Body of pancreas (tissue), 4 donors: ENCODE measurements at regions not wholly inside any gene's neighbourhood (a gene's known extent, or its start where the extent isn't known, plus 50 kb on each side); places are given as distances from the start of the nearest gene placed in this dataset.

Experiments
- ATAC-seq: fragments of 150-250 bp; one replicate; pipeline ENCODE4 v1.9.1; 2016
- DNase-seq, 4 donors: peaks; one replicate each; pipeline ENCODE4 v3.0.0-alpha.2; 2019
- H3K27ac ChIP-seq, 4 donors: fragments of 200-600 bp; sonication (generic); 1 replicate in 3 of 4; 2 replicates in 1 of 4; pipeline versions ENCODE4 v1.5.1 to v1.6.1; 2016 to 2019; ENCODE audit warnings: mild to moderate bottlenecking in 1 of 4, mixed read lengths in 1 of 4, moderate library complexity in 1 of 4
- H3K27me3 ChIP-seq, 2 donors: fragments of 200-600 bp; sonication (generic); one replicate each; pipeline ENCODE4 v1.6.0; 2016; ENCODE audit warnings: mild to moderate bottlenecking in 1 of 2
- H3K36me3 ChIP-seq, 2 donors: fragments of 200-600 bp; sonication (generic); replicated peaks in 1 of 2; 2 replicates each; pipeline ENCODE4 v1.5.1; 2016; ENCODE audit warnings: low read depth in 2 of 2; ENCODE audit not compliant: insufficient read depth in 1 of 2
- H3K4me1 ChIP-seq: fragments of 200-600 bp; sonication (generic); one replicate; pipeline ENCODE4 v1.6.0; 2016
- H3K4me3 ChIP-seq, 2 donors: fragments of 200-600 bp; sonication (generic); 1 replicate in 1 of 2; 2 replicates in 1 of 2; pipeline ENCODE4 v1.5.1; 2016 to 2019
- H3K9me3 ChIP-seq, 3 donors: fragments of 200-600 bp; sonication (generic); 1 replicate in 2 of 3; 2 replicates in 1 of 3; pipeline ENCODE4 v1.5.1; 2016
- POLR2A ChIP-seq, 3 donors: fragments of 450-650 bp; IDR thresholded peaks; one replicate each; pipeline ENCODE4 v1.6.1; 2016; ENCODE audit warnings: antibody characterized with exemption in 3 of 3, mild to moderate bottlenecking in 2 of 3
- WGBS, 2 donors: methylation state at CpG; one replicate each; pipeline ENCODE4 v1.1.5; 2017; 5-methylcytosine and 5-hydroxymethylcytosine counted together
- intact Hi-C: fragments of 100-400 bp; cut with DNase I; formaldehyde crosslinking; loops from one replicate; pipeline ENCODE4 v1.15.1; 2023
- TF ChIP-seq, protein P1 (sequence below), 7 experiments: fragments of 450-650 bp in 4 of 7; fragments of 200-600 bp in 3 of 7; sonication (generic) in 3 of 7; IDR thresholded peaks; one replicate each; pipeline ENCODE4 v1.5.1; 2016 to 2019; ENCODE audit warnings: antibody characterized with exemption in 7 of 7

DNA sequence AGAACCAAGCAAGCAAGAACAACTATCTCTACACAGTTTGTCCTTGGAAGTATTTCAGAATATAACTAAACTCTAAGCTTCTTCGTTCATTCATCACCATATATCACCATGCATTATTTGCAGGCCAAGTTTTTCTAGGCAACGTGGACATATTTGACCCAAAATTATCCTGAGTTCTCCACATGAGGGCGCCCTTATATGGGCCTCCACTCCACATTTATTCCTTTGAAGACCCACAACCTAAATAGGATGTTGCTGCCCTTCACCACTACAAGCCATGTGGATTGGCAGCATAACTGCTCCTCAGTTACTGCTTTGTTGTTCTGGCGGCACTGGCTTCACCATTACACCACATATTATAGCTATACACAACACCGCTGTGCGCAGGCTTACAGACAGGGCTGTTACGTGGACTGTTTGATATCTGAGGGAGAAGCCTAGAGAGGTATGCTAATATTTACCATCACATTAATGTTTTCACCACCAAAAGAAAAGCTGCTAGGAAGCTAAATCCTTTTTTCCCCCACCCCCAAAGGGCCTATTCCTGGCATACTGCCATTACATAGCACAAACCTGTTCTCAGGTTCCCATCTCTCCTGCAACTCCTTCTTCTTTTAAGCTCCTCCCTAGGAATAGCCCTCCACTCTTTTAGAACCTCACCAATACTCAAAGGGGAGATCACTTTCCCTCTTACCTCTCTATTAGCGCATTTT, 411.7 kb downstream of the C6orf118 start:
- H3K36me3 ChIP-seq: no peaks in the 10 kb centered on the region
- intact Hi-C loops: no loop called here
- WGBS, 2 donors: 62 to 67% methylated on average over 8 of the region's 8 CpGs
- no peak for ATAC-seq
- TF ChIP-seq, protein P1, sequence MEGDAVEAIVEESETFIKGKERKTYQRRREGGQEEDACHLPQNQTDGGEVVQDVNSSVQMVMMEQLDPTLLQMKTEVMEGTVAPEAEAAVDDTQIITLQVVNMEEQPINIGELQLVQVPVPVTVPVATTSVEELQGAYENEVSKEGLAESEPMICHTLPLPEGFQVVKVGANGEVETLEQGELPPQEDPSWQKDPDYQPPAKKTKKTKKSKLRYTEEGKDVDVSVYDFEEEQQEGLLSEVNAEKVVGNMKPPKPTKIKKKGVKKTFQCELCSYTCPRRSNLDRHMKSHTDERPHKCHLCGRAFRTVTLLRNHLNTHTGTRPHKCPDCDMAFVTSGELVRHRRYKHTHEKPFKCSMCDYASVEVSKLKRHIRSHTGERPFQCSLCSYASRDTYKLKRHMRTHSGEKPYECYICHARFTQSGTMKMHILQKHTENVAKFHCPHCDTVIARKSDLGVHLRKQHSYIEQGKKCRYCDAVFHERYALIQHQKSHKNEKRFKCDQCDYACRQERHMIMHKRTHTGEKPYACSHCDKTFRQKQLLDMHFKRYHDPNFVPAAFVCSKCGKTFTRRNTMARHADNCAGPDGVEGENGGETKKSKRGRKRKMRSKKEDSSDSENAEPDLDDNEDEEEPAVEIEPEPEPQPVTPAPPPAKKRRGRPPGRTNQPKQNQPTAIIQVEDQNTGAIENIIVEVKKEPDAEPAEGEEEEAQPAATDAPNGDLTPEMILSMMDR (IDR thresholded peaks at IDR 0.05): no peak
- no peak for TF ChIP-seq POLR2A (IDR thresholded peaks at IDR 0.05)
- H3K27ac ChIP-seq: no peak overlapping the region
- no peak overlapping the region for H3K4me3 ChIP-seq
- no peaks in the 10 kb centered on the region for H3K27me3 ChIP-seq
- no peak for DNase-seq
- H3K9me3 ChIP-seq: no peaks in the 10 kb centered on the region
- no peaks in the 10 kb centered on the region for H3K4me1 ChIP-seq

DNA sequence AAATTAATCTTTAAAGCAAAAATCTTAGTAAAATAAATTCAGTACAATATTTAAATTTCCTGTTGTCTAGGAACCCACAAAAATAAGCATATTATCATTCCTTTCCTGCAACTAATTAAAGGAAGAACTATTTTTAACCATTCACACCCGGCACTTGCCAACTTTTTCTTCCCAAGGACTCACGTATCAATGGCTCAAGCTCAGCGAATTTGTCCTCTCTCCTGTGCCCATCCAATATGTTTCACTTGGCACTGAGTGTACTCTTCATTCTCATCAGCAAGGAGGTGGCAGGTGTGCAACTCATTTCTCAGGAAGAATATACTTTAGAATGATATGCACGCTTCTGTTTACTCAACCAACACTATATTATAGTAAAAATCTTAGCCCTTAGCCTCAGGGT, 419.4 kb downstream of the C6orf118 start:
- WGBS, 2 donors: 42 to 67% methylated on average over 4 of the region's 4 CpGs
- H3K27me3 ChIP-seq: no peaks in the 10 kb centered on the region
- ATAC-seq (no peak), DNase-seq (no peak)
- intact Hi-C loops: no loop called here
- TF ChIP-seq POLR2A (IDR thresholded peaks at IDR 0.05): no peak
- TF ChIP-seq, protein P1 (IDR thresholded peaks at IDR 0.05): no peak
- H3K36me3 ChIP-seq: no peaks in the 10 kb centered on the region
- H3K4me1 ChIP-seq: no peaks in the 10 kb centered on the region
- H3K27ac ChIP-seq: no peak overlapping the region
- H3K4me3 ChIP-seq: no peak overlapping the region
- no peaks in the 10 kb centered on the region for H3K9me3 ChIP-seq

DNA sequence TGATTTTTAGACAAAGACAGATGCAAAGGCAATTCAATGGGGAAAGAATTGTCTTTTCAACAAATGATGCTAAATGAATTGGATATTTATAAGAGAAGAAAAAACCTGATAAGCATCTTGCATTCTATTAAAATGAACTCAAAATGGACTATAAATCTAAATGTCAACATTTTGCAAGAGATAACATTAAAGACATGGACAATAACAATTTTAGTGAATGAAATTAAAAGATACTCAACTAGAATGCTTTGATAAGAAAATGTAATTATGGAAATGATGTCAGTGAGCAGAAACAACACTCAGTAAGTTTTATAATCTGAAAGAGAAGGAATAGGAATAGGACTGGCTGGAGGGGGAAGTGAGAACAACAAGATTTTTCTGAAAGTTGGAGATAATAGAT, 421.7 kb downstream of the C6orf118 start:
- TF ChIP-seq POLR2A (IDR thresholded peaks at IDR 0.05): no peak
- TF ChIP-seq, protein P1 (IDR thresholded peaks at IDR 0.05): no peak
- Histone ChIP-seq H3K27me3 (no peaks in the 10 kb centered on the region), H3K27ac (no peak overlapping the region), H3K4me3 (no peak overlapping the region), H3K9me3 (no peaks in the 10 kb centered on the region), H3K36me3 (no peaks in the 10 kb centered on the region), H3K4me1 (no peaks in the 10 kb centered on the region)
- ATAC-seq (no peak), DNase-seq (no peak)
- intact Hi-C loops: no loop called here

DNA sequence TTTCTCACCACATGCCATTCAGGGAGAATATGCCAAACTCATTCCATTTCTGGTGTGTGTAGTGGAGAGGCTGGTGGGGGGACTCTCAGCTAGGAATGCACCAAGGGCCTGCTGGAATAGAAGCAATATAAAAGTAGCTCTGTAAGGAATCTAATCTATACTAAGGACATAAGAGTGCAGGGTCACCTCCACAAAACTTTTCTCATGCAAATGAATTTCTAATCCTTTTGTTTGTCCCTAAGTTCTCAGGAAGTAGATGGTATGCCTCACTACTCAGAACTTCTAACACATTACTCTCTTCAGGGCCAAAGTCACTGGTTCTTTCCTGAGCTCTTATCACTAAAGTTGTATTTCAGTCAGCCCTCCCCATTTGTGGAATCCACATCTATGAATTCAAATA, 427.2 kb downstream of the C6orf118 start:
- no peak overlapping the region for H3K27ac ChIP-seq
- H3K4me1 ChIP-seq: no peaks in the 10 kb centered on the region
- TF ChIP-seq POLR2A (IDR thresholded peaks at IDR 0.05): no peak
- TF ChIP-seq, protein P1 (IDR thresholded peaks at IDR 0.05): no peak
- no peak overlapping the region for H3K4me3 ChIP-seq
- ATAC-seq: no peak
- H3K36me3 ChIP-seq: no peaks in the 10 kb centered on the region
- intact Hi-C loops: no loop called here
- no peak for DNase-seq
- H3K9me3 ChIP-seq: no peaks in the 10 kb centered on the region
- no peaks in the 10 kb centered on the region for H3K27me3 ChIP-seq

DNA sequence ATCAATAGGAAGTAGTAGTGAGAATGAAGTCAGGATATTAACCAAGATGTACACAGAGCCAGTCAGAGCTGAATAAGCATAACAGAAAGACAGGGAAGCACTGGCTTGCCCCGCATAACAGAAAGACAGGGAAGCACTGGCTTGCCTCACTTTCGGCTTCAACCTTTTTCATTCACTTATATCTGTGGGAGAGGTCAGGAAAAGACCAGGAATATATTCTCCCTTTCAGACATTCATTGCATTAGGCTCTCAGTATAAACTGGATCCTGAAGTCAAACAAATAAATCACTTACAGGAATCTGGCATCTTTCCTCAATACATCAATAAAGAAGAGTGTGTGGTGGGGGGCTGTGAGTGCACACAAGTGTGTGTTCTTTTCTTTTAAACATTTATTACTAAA, 437.6 kb downstream of the C6orf118 start:
- WGBS, 2 donors: 55 to 63% methylated on average over 2 of the region's 2 CpGs
- ATAC-seq (no peak), DNase-seq (no peak)
- no peaks in the 10 kb centered on the region for H3K9me3 ChIP-seq
- H3K4me1 ChIP-seq: no peaks in the 10 kb centered on the region
- no peaks in the 10 kb centered on the region for H3K36me3 ChIP-seq
- H3K27me3 ChIP-seq: no peaks in the 10 kb centered on the region
- no peak overlapping the region for H3K4me3 ChIP-seq
- TF ChIP-seq POLR2A (IDR thresholded peaks at IDR 0.05): no peak
- TF ChIP-seq, protein P1 (IDR thresholded peaks at IDR 0.05): no peak
- intact Hi-C loops: no loop called here
- H3K27ac ChIP-seq: no peak overlapping the region
